Body of pancreas (tissue), 4 donors: ENCODE measurements at regions not wholly inside any gene's neighbourhood (a gene's known extent, or its start where the extent isn't known, plus 50 kb on each side); places are given as distances from the start of the nearest gene placed in this dataset.

Experiments used
- ATAC-seq: fragments of 150-250 bp; one replicate; pipeline ENCODE4 v1.9.1; 2016
- DNase-seq, 4 donors: peaks; one replicate each; pipeline ENCODE4 v3.0.0-alpha.2; 2019
- H3K27ac ChIP-seq, 4 donors: fragments of 200-600 bp; sonication (generic); 1 replicate in 3 of 4; 2 replicates in 1 of 4; pipeline versions ENCODE4 v1.5.1 to v1.6.1; 2016 to 2019; ENCODE audit warnings: mild to moderate bottlenecking in 1 of 4, mixed read lengths in 1 of 4, moderate library complexity in 1 of 4
- H3K27me3 ChIP-seq, 2 donors: fragments of 200-600 bp; sonication (generic); one replicate each; pipeline ENCODE4 v1.6.0; 2016; ENCODE audit warnings: mild to moderate bottlenecking in 1 of 2
- H3K36me3 ChIP-seq, 2 donors: fragments of 200-600 bp; sonication (generic); replicated peaks in 1 of 2; 2 replicates each; pipeline ENCODE4 v1.5.1; 2016; ENCODE audit warnings: low read depth in 2 of 2; ENCODE audit not compliant: insufficient read depth in 1 of 2
- H3K4me1 ChIP-seq: fragments of 200-600 bp; sonication (generic); one replicate; pipeline ENCODE4 v1.6.0; 2016
- H3K4me3 ChIP-seq, 2 donors: fragments of 200-600 bp; sonication (generic); 1 replicate in 1 of 2; 2 replicates in 1 of 2; pipeline ENCODE4 v1.5.1; 2016 to 2019
- H3K9me3 ChIP-seq, 3 donors: fragments of 200-600 bp; sonication (generic); 1 replicate in 2 of 3; 2 replicates in 1 of 3; pipeline ENCODE4 v1.5.1; 2016
- POLR2A ChIP-seq, 3 donors: fragments of 450-650 bp; IDR thresholded peaks; one replicate each; pipeline ENCODE4 v1.6.1; 2016; ENCODE audit warnings: antibody characterized with exemption in 3 of 3, mild to moderate bottlenecking in 2 of 3
- WGBS, 2 donors: methylation state at CpG; one replicate each; pipeline ENCODE4 v1.1.5; 2017; 5-methylcytosine and 5-hydroxymethylcytosine counted together
- intact Hi-C: fragments of 100-400 bp; cut with DNase I; formaldehyde crosslinking; loops from one replicate; pipeline ENCODE4 v1.15.1; 2023
- TF ChIP-seq, protein P1 (sequence below), 7 experiments: fragments of 450-650 bp in 4 of 7; fragments of 200-600 bp in 3 of 7; sonication (generic) in 3 of 7; IDR thresholded peaks; one replicate each; pipeline ENCODE4 v1.5.1; 2016 to 2019; ENCODE audit warnings: antibody characterized with exemption in 7 of 7

DNA sequence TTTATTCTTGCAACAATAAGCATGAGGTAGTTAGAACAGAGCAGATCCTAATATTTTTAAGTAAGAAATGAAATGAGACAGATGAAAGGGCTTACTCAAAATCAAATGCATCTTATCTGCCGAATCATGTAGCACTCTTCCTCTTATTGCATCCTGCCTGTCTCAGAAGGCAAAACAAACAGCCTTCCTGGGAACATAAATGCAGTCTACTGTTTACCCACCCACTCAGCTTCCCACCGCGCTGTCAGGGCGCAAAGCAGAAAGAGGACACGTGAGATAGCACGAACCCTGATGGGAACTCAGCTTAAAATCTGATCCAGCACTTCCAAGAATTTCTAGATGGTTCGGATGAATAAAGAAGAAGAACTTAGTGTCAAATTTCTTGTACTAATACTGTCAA is 114.4 kb upstream of the CDK1 start:
- H3K36me3 ChIP-seq, result no peaks in the 10 kb centered on the region
- ATAC-seq (no peak), DNase-seq (no peak)
- intact Hi-C loops, result no loop called here
- WGBS, 2 donors, result 75 to 83% methylated on average over 7 of the region's 7 CpGs
- H3K4me3 ChIP-seq, result no peak overlapping the region
- no peak overlapping the region for H3K27ac ChIP-seq
- H3K4me1 ChIP-seq, result no peaks in the 10 kb centered on the region
- no peaks in the 10 kb centered on the region for H3K27me3 ChIP-seq
- TF ChIP-seq POLR2A (IDR thresholded peaks at IDR 0.05), result no peak
- TF ChIP-seq, protein P1, sequence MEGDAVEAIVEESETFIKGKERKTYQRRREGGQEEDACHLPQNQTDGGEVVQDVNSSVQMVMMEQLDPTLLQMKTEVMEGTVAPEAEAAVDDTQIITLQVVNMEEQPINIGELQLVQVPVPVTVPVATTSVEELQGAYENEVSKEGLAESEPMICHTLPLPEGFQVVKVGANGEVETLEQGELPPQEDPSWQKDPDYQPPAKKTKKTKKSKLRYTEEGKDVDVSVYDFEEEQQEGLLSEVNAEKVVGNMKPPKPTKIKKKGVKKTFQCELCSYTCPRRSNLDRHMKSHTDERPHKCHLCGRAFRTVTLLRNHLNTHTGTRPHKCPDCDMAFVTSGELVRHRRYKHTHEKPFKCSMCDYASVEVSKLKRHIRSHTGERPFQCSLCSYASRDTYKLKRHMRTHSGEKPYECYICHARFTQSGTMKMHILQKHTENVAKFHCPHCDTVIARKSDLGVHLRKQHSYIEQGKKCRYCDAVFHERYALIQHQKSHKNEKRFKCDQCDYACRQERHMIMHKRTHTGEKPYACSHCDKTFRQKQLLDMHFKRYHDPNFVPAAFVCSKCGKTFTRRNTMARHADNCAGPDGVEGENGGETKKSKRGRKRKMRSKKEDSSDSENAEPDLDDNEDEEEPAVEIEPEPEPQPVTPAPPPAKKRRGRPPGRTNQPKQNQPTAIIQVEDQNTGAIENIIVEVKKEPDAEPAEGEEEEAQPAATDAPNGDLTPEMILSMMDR (IDR thresholded peaks at IDR 0.05), result no peak
- H3K9me3 ChIP-seq, result no peaks in the 10 kb centered on the region

DNA sequence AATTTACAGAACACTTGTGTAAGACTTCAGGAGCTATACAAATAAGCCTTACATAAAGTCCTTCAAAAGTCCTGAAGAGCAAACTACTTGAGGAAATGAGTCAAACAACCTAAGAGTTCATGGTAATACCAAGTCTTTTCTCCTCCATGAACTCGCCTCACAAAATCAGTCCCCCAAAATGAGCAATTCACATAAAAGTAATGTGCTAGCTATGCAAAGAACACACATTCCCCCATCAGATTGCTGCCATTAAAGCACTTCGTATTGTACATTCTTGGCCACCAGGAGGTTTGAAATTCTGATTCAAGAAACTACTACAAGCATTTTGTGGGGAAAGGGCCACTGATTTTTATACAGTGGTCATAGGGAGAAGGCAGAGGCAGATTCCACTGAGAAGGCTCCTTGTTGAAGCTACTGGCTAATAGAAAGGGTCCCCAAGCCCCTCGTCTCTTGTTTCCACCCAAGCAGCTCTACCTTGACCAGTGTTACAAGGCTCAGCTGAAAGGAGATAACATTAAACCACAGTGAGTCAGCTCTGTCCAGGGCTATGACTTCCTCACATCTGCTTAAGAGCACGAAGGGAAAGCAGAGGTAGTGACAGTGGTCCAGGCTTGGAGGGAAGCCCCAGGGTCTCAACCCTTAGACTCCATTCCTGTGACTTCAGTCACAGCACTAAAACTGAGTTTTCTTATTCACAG is 115.2 kb upstream of the CDK1 start:
- no peaks in the 10 kb centered on the region for H3K4me1 ChIP-seq
- 83 to 95% methylated on average over 4 of the region's 4 CpGs for WGBS, 2 donors
- intact Hi-C loops, result no loop called here
- DNase-seq, result no peak
- no peaks in the 10 kb centered on the region for H3K36me3 ChIP-seq
- H3K4me3 ChIP-seq, result no peak overlapping the region
- H3K27ac ChIP-seq, result no peak overlapping the region
- no peaks in the 10 kb centered on the region for H3K9me3 ChIP-seq
- ATAC-seq, result no peak
- H3K27me3 ChIP-seq, result no peaks in the 10 kb centered on the region
- no peak for TF ChIP-seq POLR2A (IDR thresholded peaks at IDR 0.05)
- TF ChIP-seq, protein P1 (IDR thresholded peaks at IDR 0.05), result no peak

DNA sequence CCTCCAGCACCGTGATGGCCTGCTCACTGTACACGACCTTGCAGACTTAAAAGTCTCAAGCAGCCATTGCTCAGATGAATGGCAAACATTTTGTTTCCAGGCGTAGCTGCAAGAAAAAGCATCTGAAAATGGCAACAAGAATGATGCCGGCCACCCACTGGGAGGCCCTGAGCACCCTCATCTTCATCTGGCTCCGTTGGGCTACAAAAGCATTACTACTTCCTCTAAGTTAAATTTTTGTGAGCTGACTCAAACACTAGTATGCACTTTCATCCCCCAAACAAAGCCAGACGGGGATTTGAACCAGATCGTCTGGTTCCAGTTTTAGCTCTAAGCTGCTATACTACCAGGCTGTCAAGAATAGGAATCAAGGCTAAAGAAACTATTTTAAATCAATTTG is 116.6 kb upstream of the CDK1 start:
- Histone ChIP-seq H3K9me3 (no peaks in the 10 kb centered on the region), H3K4me3 (no peak overlapping the region), H3K27me3 (no peaks in the 10 kb centered on the region), H3K4me1 (no peaks in the 10 kb centered on the region), H3K36me3 (no peaks in the 10 kb centered on the region), H3K27ac (no peak overlapping the region)
- 83 to 86% methylated on average over 7 of the region's 7 CpGs for WGBS, 2 donors
- TF ChIP-seq, protein P1 (IDR thresholded peaks at IDR 0.05), result no peak
- TF ChIP-seq POLR2A (IDR thresholded peaks at IDR 0.05), result no peak
- ATAC-seq, result no peak
- intact Hi-C loops, result no loop called here
- no peak for DNase-seq

DNA sequence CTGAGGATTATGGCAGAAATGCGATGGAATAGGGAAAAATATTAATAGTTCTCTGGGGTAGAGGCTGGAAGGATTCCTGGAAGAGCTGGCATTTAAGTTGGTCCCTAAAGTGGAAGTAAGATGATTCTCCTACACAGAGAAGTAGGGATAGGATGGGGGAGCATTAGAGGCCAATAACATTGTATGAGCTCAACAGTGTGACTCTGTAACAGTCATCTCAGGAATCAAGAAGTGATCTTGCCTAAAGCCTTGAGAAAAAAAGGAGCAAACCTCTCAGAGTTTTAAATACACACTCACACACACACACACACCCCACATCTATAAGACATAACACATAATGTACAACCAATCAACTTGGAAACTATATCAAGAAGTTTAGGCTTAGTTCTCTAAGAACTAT is 117.7 kb upstream of the CDK1 start:
- ATAC-seq (no peak), DNase-seq (no peak)
- intact Hi-C loops, result no loop called here
- Histone ChIP-seq H3K4me1 (no peaks in the 10 kb centered on the region), H3K4me3 (no peak overlapping the region), H3K36me3 (no peaks in the 10 kb centered on the region), H3K27ac (no peak overlapping the region), H3K9me3 (no peaks in the 10 kb centered on the region), H3K27me3 (no peaks in the 10 kb centered on the region)
- 95 to 96% methylated on average over 1 of the region's 1 CpG for WGBS, 2 donors
- TF ChIP-seq POLR2A (IDR thresholded peaks at IDR 0.05), result no peak
- TF ChIP-seq, protein P1 (IDR thresholded peaks at IDR 0.05), result no peak

DNA sequence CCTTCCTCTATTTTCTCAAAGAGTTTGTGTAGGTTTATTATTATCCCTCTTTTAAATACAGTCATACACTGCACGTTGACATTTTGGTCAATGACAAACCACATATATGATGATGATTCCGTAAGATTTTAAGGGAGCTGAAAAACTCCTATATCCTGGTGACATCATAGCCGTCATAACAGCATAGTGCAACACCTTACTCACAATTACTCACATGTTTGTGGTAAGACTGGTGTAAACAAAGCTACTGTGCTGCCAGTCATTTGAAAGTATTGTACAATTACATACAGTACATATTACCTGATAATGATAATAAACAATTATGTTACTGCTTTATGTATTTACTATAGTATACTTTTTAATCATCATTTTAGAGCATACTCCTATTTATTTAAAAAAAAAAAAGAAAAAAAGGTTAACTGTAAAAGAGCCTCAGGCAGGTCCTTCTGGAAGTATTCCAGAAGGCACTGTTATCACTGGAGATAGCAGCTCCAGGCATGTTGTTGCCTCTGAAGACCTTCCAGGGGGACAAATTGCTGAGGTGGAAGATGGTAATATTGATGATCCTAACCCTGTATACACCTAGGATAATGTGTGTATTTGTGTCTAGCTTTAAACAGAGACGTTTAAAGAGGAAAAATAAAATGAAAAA is 123.3 kb upstream of the CDK1 start:
- TF ChIP-seq, protein P1 (IDR thresholded peaks at IDR 0.05), result no peak
- TF ChIP-seq POLR2A (IDR thresholded peaks at IDR 0.05), result no peak
- WGBS, 2 donors, result 64 to 79% methylated on average over 4 of the region's 4 CpGs
- Histone ChIP-seq H3K4me1 (peaks cover 5% of the 10 kb centered on the region), H3K36me3 (no peaks in the 10 kb centered on the region), H3K27ac (no peak overlapping the region), H3K4me3 (no peak overlapping the region), H3K27me3 (no peaks in the 10 kb centered on the region), H3K9me3 (no peaks in the 10 kb centered on the region)
- intact Hi-C loops, result no loop called here
- no peak for DNase-seq
- no peak for ATAC-seq
